ENCODE measurements at regions not wholly inside any gene's neighbourhood (a gene's known extent, or its start where the extent isn't known, plus 50 kb on each side); places are given as distances from the start of the nearest gene placed in this dataset.
"Not testable (repeated sequence)": the region's sequence is repeated elsewhere in the genome, so short reads cannot be mapped to it uniquely, and the experiment has no call there.

DNA sequence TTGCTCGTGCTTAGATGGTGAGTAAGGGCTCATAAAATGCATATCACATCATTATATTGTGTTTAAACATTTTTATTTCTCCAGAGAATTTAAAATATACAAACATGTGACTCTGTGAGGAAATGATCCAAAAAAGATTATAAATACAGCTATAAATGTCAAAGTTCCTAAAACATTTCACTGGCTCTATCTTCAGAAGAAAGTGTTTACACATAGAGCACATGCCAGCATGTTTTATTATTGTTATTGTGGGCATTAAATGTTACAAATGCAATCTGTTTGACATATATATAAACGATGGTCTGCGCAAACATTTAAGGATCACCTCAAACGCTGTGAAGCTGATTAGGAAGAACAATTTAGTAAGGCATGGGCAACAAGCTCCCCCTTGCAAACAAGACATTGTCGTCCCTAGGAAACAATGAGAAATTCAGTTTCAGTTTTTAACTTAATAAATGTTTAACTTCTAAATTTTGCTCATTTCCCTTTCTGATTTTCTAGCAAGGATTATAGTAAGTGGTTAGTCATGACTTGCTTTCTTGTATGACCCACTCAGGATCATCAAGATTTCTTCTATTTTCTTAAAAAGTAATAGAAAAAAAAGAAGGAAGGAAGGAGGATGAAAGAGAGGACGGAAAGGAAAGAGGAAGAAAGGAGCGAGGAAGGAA is 207.5 kb downstream of the SATB1 start:
- H3K4me3 ChIP-seq (replicated peaks; ENCODE audit: low read depth, low read length) = no peak overlapping the region
- DNase-seq (ENCODE audit: extremely low read depth, low read depth) = no peak
- TF ChIP-seq, protein P1, sequence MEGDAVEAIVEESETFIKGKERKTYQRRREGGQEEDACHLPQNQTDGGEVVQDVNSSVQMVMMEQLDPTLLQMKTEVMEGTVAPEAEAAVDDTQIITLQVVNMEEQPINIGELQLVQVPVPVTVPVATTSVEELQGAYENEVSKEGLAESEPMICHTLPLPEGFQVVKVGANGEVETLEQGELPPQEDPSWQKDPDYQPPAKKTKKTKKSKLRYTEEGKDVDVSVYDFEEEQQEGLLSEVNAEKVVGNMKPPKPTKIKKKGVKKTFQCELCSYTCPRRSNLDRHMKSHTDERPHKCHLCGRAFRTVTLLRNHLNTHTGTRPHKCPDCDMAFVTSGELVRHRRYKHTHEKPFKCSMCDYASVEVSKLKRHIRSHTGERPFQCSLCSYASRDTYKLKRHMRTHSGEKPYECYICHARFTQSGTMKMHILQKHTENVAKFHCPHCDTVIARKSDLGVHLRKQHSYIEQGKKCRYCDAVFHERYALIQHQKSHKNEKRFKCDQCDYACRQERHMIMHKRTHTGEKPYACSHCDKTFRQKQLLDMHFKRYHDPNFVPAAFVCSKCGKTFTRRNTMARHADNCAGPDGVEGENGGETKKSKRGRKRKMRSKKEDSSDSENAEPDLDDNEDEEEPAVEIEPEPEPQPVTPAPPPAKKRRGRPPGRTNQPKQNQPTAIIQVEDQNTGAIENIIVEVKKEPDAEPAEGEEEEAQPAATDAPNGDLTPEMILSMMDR (IDR thresholded peaks at IDR 0.05; ENCODE audit: low read depth, low read length, missing control alignments) = no peak

DNA sequence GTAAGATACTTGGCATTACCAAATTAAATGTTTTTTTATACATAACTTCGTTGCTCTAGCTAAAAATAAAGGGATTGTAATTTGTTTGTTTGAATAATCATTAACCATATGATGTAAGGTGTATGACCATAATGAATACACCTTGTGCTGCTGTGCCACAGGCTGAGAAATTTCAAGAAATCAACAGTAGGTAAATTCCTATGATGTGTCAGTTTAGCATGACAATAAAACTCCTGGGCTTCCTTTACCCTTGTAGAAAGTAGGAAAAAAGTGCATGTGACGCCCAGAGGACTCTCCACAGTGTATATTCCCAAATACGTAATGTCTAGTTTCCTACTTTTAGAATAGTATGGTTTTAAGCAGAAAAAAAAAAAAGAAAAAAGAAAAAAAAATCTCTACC is 208.1 kb downstream of the SATB1 start:
- H3K4me3 ChIP-seq (replicated peaks; ENCODE audit: low read depth, low read length) = no peak overlapping the region
- TF ChIP-seq, protein P1 (IDR thresholded peaks at IDR 0.05; ENCODE audit: low read depth, low read length, missing control alignments) = no peak
- DNase-seq (ENCODE audit: extremely low read depth, low read depth) = no peak

DNA sequence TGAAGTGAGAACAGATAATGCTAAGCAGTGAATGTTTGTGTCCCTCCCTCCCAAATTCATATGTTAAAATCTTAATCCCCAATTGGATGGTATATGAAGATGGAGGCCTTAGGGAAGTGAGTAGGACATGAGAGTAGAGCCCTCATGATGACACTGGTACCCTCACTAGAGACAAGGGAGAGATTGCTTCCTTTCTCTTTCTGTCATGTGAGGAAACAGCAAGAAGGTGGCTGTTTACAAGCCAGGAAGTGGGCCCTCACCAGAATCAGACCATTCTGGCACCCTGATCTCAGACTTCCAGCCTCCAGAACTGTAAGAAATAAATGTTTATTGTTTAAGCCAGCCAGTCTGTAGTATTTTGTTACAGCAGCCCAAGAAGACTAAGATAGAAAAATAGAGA is 209.5 kb downstream of the SATB1 start:
- DNase-seq (ENCODE audit: extremely low read depth, low read depth) = no peak
- H3K4me3 ChIP-seq (replicated peaks; ENCODE audit: low read depth, low read length) = no peak overlapping the region
- TF ChIP-seq, protein P1 (IDR thresholded peaks at IDR 0.05; ENCODE audit: low read depth, low read length, missing control alignments) = no peak

DNA sequence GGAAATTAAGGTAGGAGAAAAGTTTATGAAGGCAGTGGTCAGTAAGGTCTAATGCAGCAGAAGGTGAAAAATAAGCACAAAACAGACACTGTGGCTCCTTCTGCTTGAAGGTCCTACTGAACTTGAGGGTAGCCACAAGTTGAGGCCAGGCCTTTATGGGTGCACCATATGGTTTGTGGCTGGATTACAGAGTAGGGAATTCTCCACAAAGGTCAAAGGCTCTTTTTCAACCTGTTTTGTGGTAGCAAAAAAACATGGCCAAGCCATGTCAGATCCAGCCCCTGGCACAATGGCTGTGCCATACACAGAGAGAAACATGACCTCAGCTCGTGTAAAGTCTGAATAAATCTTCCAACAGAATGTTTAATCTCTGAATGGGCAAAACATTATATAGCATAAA is 214.0 kb downstream of the SATB1 start:
- H3K4me3 ChIP-seq (replicated peaks; ENCODE audit: low read depth, low read length) = no peak overlapping the region
- DNase-seq (ENCODE audit: extremely low read depth, low read depth) = no peak
- TF ChIP-seq, protein P1 (IDR thresholded peaks at IDR 0.05; ENCODE audit: low read depth, low read length, missing control alignments) = no peak

DNA sequence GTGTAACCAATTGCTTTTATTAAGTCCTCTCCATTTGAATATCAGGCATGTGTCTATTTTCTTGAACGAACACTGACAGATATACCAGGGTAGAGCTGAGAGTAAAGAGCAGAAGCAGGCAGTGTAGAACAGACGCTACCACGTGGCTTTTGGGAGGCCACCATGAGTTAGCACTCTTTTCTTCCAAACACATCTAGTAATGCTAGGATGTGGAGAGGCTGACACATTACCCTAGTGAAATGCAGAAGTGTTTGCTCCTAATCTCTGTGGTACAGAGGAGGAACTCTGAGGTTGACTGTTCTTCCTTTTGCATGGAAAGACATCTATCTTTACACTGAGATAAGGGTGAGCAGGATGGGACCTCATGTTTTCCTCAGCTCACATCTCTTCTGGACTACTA is 216.3 kb downstream of the SATB1 start:
- TF ChIP-seq, protein P1 (IDR thresholded peaks at IDR 0.05; ENCODE audit: low read depth, low read length, missing control alignments) = no peak
- no peak overlapping the region for H3K4me3 ChIP-seq (replicated peaks; ENCODE audit: low read depth, low read length)
- DNase-seq (ENCODE audit: extremely low read depth, low read depth) = no peak

DNA sequence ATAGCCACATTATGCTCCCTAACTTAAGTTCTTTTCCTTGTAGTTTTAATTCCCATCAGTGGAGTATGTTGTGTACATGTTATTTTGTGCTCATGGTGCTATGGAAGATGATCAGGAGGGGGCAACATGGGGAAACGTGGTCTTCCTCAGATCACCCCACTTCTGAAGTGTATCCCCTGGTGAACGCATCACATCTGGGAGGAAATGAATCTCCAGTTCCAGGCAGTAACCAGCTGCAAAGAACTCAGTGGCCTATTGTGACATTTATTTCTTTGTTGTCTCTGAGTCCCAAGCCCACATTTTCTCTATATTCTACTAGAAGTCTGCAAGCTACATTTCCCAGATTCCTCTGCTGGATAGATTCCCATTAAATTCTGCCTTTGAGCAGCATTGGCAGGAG is 217.0 kb downstream of the SATB1 start:
- no peak for DNase-seq (ENCODE audit: extremely low read depth, low read depth)
- TF ChIP-seq, protein P1 (IDR thresholded peaks at IDR 0.05; ENCODE audit: low read depth, low read length, missing control alignments) = no peak

DNA sequence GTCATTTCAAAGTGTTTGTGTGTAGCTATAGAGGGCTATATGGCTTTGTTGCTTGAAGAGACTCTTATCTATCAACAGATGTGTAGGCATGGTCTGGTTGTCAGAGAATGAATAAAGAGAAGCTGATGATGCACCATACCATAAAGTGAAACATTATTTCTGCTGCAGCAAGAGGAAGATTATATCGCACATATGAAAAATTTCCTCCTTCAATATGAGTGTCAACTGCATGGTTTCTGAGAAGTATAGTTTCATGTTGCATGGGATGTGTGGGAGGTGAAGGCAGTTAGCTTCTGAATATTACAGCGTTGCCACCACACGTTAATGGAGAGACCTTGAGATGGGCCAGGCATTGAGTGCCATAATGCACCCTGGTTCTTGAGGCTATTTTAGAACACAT is 217.9 kb downstream of the SATB1 start:
- DNase-seq (ENCODE audit: extremely low read depth, low read depth) = no peak
- H3K4me3 ChIP-seq (replicated peaks; ENCODE audit: low read depth, low read length) = no peak overlapping the region
- TF ChIP-seq, protein P1 (IDR thresholded peaks at IDR 0.05; ENCODE audit: low read depth, low read length, missing control alignments) = no peak

More for the DNA sequence above, 217.0 kb downstream of the SATB1 start:
- H3K4me3 ChIP-seq (replicated peaks; ENCODE audit: low read depth, low read length) = no peak overlapping the region

DNA sequence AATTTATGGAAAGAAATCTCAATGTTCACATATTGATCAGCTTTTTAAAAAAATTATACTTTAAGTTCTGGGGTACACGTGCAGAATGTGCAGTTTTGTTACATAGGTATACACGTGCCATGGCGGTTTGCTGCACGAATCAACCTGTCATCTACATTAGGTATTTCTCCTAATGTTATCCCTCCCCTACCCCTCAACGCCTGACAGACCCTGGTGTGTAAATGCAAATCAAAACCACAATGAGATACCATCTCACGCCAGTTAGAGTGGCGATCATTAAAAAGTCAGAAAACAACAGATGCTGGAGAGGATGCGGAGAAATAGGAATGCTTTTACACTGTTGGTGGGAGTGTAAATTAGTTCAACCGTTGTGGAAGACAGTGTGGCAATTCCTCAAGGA is 219.4 kb downstream of the SATB1 start:
- not testable (repeated sequence) for H3K4me3 ChIP-seq (replicated peaks; ENCODE audit: low read depth, low read length); DNase-seq (ENCODE audit: extremely low read depth, low read depth)
